Kidney tubule cell (primary cell): ENCODE measurements at regions not wholly inside any gene's neighbourhood (a gene's known extent, or its start where the extent isn't known, plus 50 kb on each side); places are given as distances from the start of the nearest gene placed in this dataset.
A peak's percentile ranks its signal among the peaks of the same experiment; 100 is the strongest.

Experiments
- DNase-seq: peaks from one replicate; pipeline ENCODE4 v3.0.0-alpha.2; 2018; ENCODE audit warnings: low spot score

GRCh38 chr5:175285261-175285660, 158.7 kb downstream of the DRD1 start:
- peak; percentile 1 for DNase-seq

- no peak for DNase-seq
Observed at GRCh38 chr5:175284806-175285205, 159.2 kb downstream of the DRD1 start.

GRCh38 chr5:175282611-175283225, 161.3 kb downstream of the DRD1 start:
- peak; percentile 18 for DNase-seq

- no peak for DNase-seq
Observed at GRCh38 chr5:175281714-175282113, 162.3 kb downstream of the DRD1 start.

- no peak for DNase-seq
Observed at GRCh38 chr5:175281257-175281656, 162.7 kb downstream of the DRD1 start.

GRCh38 chr5:175279506-175279905, 164.5 kb downstream of the DRD1 start:
- DNase-seq, result no peak

GRCh38 chr5:175275748-175276147, 168.2 kb downstream of the DRD1 start:
- DNase-seq, result no peak

- DNase-seq, result no peak
Observed at GRCh38 chr5:175275097-175275496, 168.9 kb downstream of the DRD1 start.

- no peak for DNase-seq
Observed at GRCh38 chr5:175274171-175274570, 169.8 kb downstream of the DRD1 start.

- DNase-seq, result no peak
Observed at GRCh38 chr5:175264406-175264805, 179.6 kb downstream of the DRD1 start.

- no peak for DNase-seq
Observed at GRCh38 chr5:175263776-175264175, 180.2 kb downstream of the DRD1 start.

- DNase-seq, result no peak
Observed at GRCh38 chr5:175261526-175261925, 182.5 kb downstream of the DRD1 start.

- no peak for DNase-seq
Observed at GRCh38 chr5:175261037-175261436, 182.9 kb downstream of the DRD1 start.

GRCh38 chr5:175257847-175258194, 186.2 kb downstream of the DRD1 start:
- no peak for DNase-seq

GRCh38 chr5:175257128-175257846, 186.7 kb downstream of the DRD1 start:
- no peak for DNase-seq

GRCh38 chr5:175254155-175254554, 189.8 kb downstream of the DRD1 start:
- DNase-seq, result peak; percentile 4

GRCh38 chr5:175253597-175253996, 190.4 kb downstream of the DRD1 start:
- DNase-seq, result peak; percentile 61

- DNase-seq, result peak; percentile 64
Observed at GRCh38 chr5:175252234-175252805, 191.7 kb downstream of the DRD1 start.

- no peak for DNase-seq
Observed at GRCh38 chr5:175250426-175250825, 193.6 kb downstream of the DRD1 start.

- peak; percentile 36 for DNase-seq
Observed at GRCh38 chr5:175248416-175248905, 195.5 kb downstream of the DRD1 start.

- no peak for DNase-seq
Observed at GRCh38 chr5:175246889-175247520, 197.0 kb downstream of the DRD1 start.

GRCh38 chr5:175246242-175246888, 197.6 kb downstream of the DRD1 start:
- peak; percentile 98 for DNase-seq
